CD4-positive, alpha-beta T cell (primary cell): ENCODE measurements at regions not wholly inside any gene's neighbourhood (a gene's known extent, or its start where the extent isn't known, plus 50 kb on each side); places are given as distances from the start of the nearest gene placed in this dataset.
"Not testable (repeated sequence)": the region's sequence is repeated elsewhere in the genome, so short reads cannot be mapped to it uniquely, and the experiment has no call there.

ENCODE experiments used
- ATAC-seq: fragments of 200-7000 bp; cut with Tn5 transposase; one replicate; pipeline ENCODE4 v1.10.0; 2022; ENCODE audit warnings: mild to moderate bottlenecking; ENCODE audit not compliant: poor library complexity
- CTCF ChIA-PET: fragments of 350-600 bp; sonication (Branson Sonifier 250); formaldehyde crosslinking; loops from one replicate; lab custom pipeline; 2021; ENCODE audit warnings: antibody characterized with exemption, inconsistent platforms; lab: Charles Lee
- POLR2A ChIA-PET: fragments of 350-600 bp; sonication (Branson Sonifier 250); formaldehyde crosslinking; loops from one replicate; lab custom pipeline; 2021; ENCODE audit warnings: antibody characterized with exemption, inconsistent platforms; lab: Charles Lee
- DNase-seq, 14 experiments: peaks; one replicate each; pipeline ENCODE4 v3.0.0-alpha.2; 2013 to 2020; ENCODE audit warnings: mixed read lengths in 2 of 14
- H3K27ac ChIP-seq, 2 donors: one replicate each; pipeline versions ENCODE4 v1.5.1 to v1.7.0; 2013; ENCODE audit warnings: low read length in 2 of 2, low read depth in 1 of 2, mild to moderate bottlenecking in 1 of 2
- H3K27me3 ChIP-seq, 2 experiments: 1 replicate in 1 of 2; 2 replicates in 1 of 2; pipeline versions ENCODE4 v1.6.1 to v1.7.0; 2013; ENCODE audit warnings: low read length in 2 of 2, control low read depth in 1 of 2, mild to moderate bottlenecking in 1 of 2, moderate library complexity in 1 of 2; ENCODE audit not compliant: insufficient read depth in 2 of 2, control insufficient read depth in 1 of 2
- H3K36me3 ChIP-seq: one replicate; pipeline ENCODE4 v1.6.1; 2013; ENCODE audit warnings: low read length, control low read depth; ENCODE audit not compliant: insufficient read depth
- H3K4me1 ChIP-seq: one replicate; pipeline ENCODE4 v1.6.1; 2013; ENCODE audit warnings: low read length, control low read depth; ENCODE audit not compliant: insufficient read depth
- H3K4me3 ChIP-seq: one replicate; pipeline ENCODE4 v1.5.1; 2013; ENCODE audit warnings: mild to moderate bottlenecking, low read length, moderate library complexity
- H3K9me3 ChIP-seq, 2 experiments: 1 replicate in 1 of 2; 2 replicates in 1 of 2; pipeline versions ENCODE4 v1.6.1 to v1.7.0; 2013; ENCODE audit warnings: low read length in 2 of 2, mild to moderate bottlenecking in 2 of 2, control low read depth in 1 of 2, moderate library complexity in 1 of 2; ENCODE audit not compliant: control insufficient read depth in 1 of 2, insufficient read depth in 1 of 2
- H3K27ac Mint-ChIP-seq: one replicate; pipeline ENCODE4 v1.8.0; 2020; ENCODE audit warnings: mixed read lengths
- H3K27me3 Mint-ChIP-seq: one replicate; pipeline ENCODE4 v1.8.0; 2021; ENCODE audit warnings: mixed read lengths
- H3K36me3 Mint-ChIP-seq: one replicate; pipeline ENCODE4 v1.8.0; 2021; ENCODE audit warnings: low read depth, mixed read lengths
- H3K4me1 Mint-ChIP-seq: one replicate; pipeline ENCODE4 v1.8.0; 2021; ENCODE audit warnings: low read depth, mixed read lengths
- H3K4me3 Mint-ChIP-seq: one replicate; pipeline ENCODE4 v1.8.0; 2020; ENCODE audit warnings: mild to moderate bottlenecking, mixed read lengths
- H3K9me3 Mint-ChIP-seq: one replicate; pipeline ENCODE4 v1.8.0; 2020; ENCODE audit warnings: mixed read lengths
- CTCF ChIP-seq: fragments of 200-600 bp; IDR thresholded peaks from one replicate; pipeline ENCODE4 v1.8.0; 2022; ENCODE audit warnings: antibody characterized with exemption, mild to moderate bottlenecking
- intact Hi-C, 2 experiments: fragments of 100-400 bp; cut with DNase I in 1 of 2; cut with micrococcal nuclease in 1 of 2; formaldehyde crosslinking; loops; one replicate each; pipeline versions ENCODE4 v1.15.1 to v1.9.0; 2023 to 2025; cut with DNase I, micrococcal nuclease

DNA sequence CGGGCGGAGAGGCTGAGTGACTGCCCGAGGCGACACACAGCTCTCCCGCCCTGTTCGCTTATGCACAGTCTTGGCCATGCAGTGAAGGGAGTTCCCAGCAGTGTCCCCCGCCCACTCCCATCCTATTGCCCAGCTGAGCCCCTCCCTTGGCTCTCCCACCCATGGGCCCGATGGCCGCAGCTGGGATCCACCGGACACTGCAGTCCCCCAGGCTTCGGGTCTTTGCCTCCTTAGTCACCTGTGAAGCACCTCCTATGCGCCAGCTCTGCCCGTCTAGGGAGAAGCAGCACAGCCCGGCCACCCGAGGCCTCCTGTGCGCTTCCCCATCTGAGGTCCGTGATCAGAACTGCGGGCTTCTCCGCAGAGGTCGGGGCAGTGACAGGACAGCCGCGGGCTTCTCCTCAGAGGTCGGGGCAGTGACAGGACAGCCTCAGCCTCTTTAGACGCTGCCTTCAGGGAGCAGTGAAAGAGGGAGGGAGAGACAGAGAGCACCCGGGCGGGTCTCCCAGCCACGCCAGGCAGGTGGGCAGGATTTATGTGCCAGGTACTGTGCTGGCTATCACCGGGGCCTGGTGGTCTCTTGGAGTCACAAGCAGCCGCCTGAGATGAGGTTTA lies 143.1 kb downstream of the LAT start:
- H3K4me3 Mint-ChIP-seq, H3K4me1 ChIP-seq, H3K9me3 ChIP-seq, H3K27ac ChIP-seq, H3K4me3 ChIP-seq, H3K27me3 ChIP-seq, intact Hi-C loops, H3K4me1 Mint-ChIP-seq, H3K27ac Mint-ChIP-seq, DNase-seq, POLR2A ChIA-PET, ATAC-seq, CTCF ChIA-PET, H3K27me3 Mint-ChIP-seq, H3K9me3 Mint-ChIP-seq: not testable (repeated sequence)
- H3K36me3 Mint-ChIP-seq: peaks cover 36% of the 10 kb centered on the region
- H3K36me3 ChIP-seq: peaks cover 14% of the 10 kb centered on the region

DNA sequence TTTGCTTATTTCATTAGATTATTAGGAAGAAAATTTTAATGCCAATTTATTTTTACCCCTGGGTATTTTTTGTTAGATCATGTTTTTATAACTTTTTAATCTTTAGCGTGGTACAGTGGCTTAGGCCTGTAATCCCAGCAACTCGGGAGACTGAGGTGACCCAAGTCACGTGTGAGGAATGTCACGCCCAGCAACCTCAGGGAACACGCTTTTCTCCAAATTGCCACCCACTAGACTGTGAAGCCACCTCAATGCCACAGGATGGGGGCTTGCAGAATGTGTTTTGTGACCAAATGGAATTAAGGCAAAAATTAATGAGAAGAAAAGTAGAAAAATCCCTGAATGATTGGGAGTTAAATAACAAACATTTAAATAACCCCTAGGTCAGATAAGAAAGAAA lies 141.8 kb downstream of the LAT start:
- Mint-ChIP-seq H3K27me3 (no peaks in the 10 kb centered on the region), H3K27ac (peak overlapping the region; percentile 78), H3K4me1 (peaks cover 10% of the 10 kb centered on the region), H3K4me3 (no peak overlapping the region), H3K9me3 (no peaks in the 10 kb centered on the region), H3K36me3 (peaks cover 44% of the 10 kb centered on the region)
- no peaks in the 10 kb centered on the region for H3K27me3 ChIP-seq
- intact Hi-C loops: no loop called here
- TF ChIP-seq CTCF: no peak
- ATAC-seq (no peak), DNase-seq (no peak)
- no peaks in the 10 kb centered on the region for H3K9me3 ChIP-seq
- ChIA-PET POLR2A (no interaction called here), CTCF (no interaction called here)
- peaks cover 9% of the 10 kb centered on the region for H3K4me1 ChIP-seq
- no peak overlapping the region for H3K4me3 ChIP-seq
- H3K36me3 ChIP-seq: peaks cover 14% of the 10 kb centered on the region
- H3K27ac ChIP-seq: no peak overlapping the region

GRCh38 chr16:29126057-29126494 lies 141.2 kb downstream of the LAT start:
- H3K9me3 ChIP-seq: no peaks in the 10 kb centered on the region
- no peaks in the 10 kb centered on the region for H3K27me3 Mint-ChIP-seq
- H3K36me3 Mint-ChIP-seq: peaks cover 49% of the 10 kb centered on the region
- H3K27ac ChIP-seq: no peak overlapping the region
- ATAC-seq: peak; percentile 54
- peaks cover 10% of the 10 kb centered on the region for H3K4me1 Mint-ChIP-seq
- ChIA-PET CTCF (no interaction called here), POLR2A (no interaction called here)
- intact Hi-C loops: no loop called here
- DNase-seq: peak in 8 of 14 experiments; percentile 12 to 51 (median 32)
- H3K27ac Mint-ChIP-seq: peak overlapping the region; percentile 78
- TF ChIP-seq CTCF: no peak
- no peaks in the 10 kb centered on the region for H3K27me3 ChIP-seq
- peaks cover 14% of the 10 kb centered on the region for H3K36me3 ChIP-seq
- H3K9me3 Mint-ChIP-seq: no peaks in the 10 kb centered on the region
- peaks cover 9% of the 10 kb centered on the region for H3K4me1 ChIP-seq
- H3K4me3 Mint-ChIP-seq: no peak overlapping the region
- H3K4me3 ChIP-seq: no peak overlapping the region

GRCh38 chr16:29124828-29125227 lies 140.0 kb downstream of the LAT start:
- ATAC-seq (no peak), DNase-seq (no peak)
- TF ChIP-seq CTCF: no peak
- POLR2A ChIA-PET: no interaction called here
- peaks cover 9% of the 10 kb centered on the region for H3K4me1 ChIP-seq
- Mint-ChIP-seq H3K27ac (peak overlapping the region; percentile 78), H3K9me3 (no peaks in the 10 kb centered on the region), H3K4me1 (peaks cover 10% of the 10 kb centered on the region), H3K4me3 (no peak overlapping the region), H3K27me3 (no peaks in the 10 kb centered on the region), H3K36me3 (peaks cover 49% of the 10 kb centered on the region)
- no peak overlapping the region for H3K27ac ChIP-seq
- CTCF ChIA-PET: no interaction called here
- H3K27me3 ChIP-seq: no peaks in the 10 kb centered on the region
- intact Hi-C loops: no loop called here
- H3K4me3 ChIP-seq: no peak overlapping the region
- H3K36me3 ChIP-seq: peaks cover 14% of the 10 kb centered on the region
- no peaks in the 10 kb centered on the region for H3K9me3 ChIP-seq

DNA sequence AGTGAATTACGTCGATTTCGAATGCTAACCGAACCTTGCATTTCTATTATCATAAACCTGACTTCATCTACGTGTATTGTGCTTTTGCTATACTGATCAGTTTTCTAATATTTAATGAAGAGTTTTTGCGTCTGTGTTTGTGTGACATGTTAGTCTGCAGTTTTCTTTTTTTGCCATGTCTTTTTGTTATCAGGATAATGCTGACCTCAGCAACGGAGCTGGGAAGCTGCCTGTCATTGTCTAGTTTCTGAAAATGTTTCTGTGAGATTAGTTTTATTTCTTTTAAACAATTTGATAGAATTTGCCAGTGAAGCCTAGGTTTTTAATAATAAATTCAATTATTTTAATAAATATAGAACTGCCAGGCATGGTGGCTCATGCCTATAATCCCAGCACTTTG lies 139.3 kb downstream of the LAT start:
- CTCF ChIA-PET: not testable (repeated sequence)

More for the DNA sequence above, 139.3 kb downstream of the LAT start:
- H3K27me3 ChIP-seq, H3K27ac Mint-ChIP-seq, H3K4me1 Mint-ChIP-seq, POLR2A ChIA-PET, DNase-seq, H3K9me3 Mint-ChIP-seq, intact Hi-C loops, H3K4me3 ChIP-seq, H3K4me3 Mint-ChIP-seq, H3K9me3 ChIP-seq, H3K27ac ChIP-seq, H3K27me3 Mint-ChIP-seq, H3K4me1 ChIP-seq, ATAC-seq: not testable (repeated sequence)
- H3K36me3 Mint-ChIP-seq: peaks cover 49% of the 10 kb centered on the region
- H3K36me3 ChIP-seq: peaks cover 12% of the 10 kb centered on the region
